ENCODE measurements at regions not wholly inside any gene's neighbourhood (a gene's known extent, or its start where the extent isn't known, plus 50 kb on each side); places are given as distances from the start of the nearest gene placed in this dataset.

GRCh38 chr11:83392556-83392955 is 106.4 kb upstream of the CCDC90B start:
- TF ChIP-seq GATA2 (IDR thresholded peaks at IDR 0.05; ENCODE audit: low read depth, low read length) (no peak), GATA3 (IDR thresholded peaks at IDR 0.05; ENCODE audit: low read depth, low read length) (no peak)
